DOHH2 (cell line): ENCODE measurements at regions not wholly inside any gene's neighbourhood (a gene's known extent, or its start where the extent isn't known, plus 50 kb on each side); places are given as distances from the start of the nearest gene placed in this dataset.

Source experiments
- EZH2phosphoT487 ChIP-seq: fragments of 200-600 bp; sonication (generic); IDR thresholded peaks from 2 replicates; pipeline ENCODE4 v1.6.1; 2017; ENCODE audit warnings: borderline replicate concordance, mild to moderate bottlenecking, antibody characterized with exemption, low read length, moderate library complexity, mixed read lengths
- TF ChIP-seq, protein P1 (sequence below): fragments of 200-600 bp; sonication (generic); IDR thresholded peaks from one replicate; pipeline ENCODE4 v1.5.1; 2014; ENCODE audit warnings: antibody characterized with exemption, mild to moderate bottlenecking, low read depth, low read length; ENCODE audit not compliant: poor library complexity, severe bottlenecking

DNA sequence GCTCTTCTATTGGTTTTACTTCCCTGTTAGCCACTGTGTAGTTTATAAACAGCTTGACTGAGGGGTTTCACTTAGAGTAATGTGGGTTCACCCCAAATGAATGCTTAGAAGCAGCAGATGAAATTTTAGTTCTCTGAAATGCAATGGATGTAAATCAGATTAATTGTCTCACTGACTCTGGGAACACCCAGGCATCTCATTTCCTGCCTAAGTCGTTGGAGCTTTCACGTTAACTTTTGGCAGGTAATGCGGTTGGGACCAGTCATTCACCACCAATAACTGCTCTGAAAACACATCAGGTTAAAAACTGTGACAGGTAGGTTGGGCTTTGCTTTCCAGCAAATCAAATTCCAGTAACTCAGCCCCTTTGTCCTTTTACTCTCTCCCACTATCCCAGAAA is 775.4 kb downstream of the NTRK3 start:
- no peak for TF ChIP-seq EZH2phosphoT487
- TF ChIP-seq, protein P1, sequence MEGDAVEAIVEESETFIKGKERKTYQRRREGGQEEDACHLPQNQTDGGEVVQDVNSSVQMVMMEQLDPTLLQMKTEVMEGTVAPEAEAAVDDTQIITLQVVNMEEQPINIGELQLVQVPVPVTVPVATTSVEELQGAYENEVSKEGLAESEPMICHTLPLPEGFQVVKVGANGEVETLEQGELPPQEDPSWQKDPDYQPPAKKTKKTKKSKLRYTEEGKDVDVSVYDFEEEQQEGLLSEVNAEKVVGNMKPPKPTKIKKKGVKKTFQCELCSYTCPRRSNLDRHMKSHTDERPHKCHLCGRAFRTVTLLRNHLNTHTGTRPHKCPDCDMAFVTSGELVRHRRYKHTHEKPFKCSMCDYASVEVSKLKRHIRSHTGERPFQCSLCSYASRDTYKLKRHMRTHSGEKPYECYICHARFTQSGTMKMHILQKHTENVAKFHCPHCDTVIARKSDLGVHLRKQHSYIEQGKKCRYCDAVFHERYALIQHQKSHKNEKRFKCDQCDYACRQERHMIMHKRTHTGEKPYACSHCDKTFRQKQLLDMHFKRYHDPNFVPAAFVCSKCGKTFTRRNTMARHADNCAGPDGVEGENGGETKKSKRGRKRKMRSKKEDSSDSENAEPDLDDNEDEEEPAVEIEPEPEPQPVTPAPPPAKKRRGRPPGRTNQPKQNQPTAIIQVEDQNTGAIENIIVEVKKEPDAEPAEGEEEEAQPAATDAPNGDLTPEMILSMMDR: no peak
